IPS DF 4.7 (cell line): ENCODE measurements at regions not wholly inside any gene's neighbourhood (a gene's known extent, or its start where the extent isn't known, plus 50 kb on each side); places are given as distances from the start of the nearest gene placed in this dataset.

Experiments used
- DNase-seq: peaks from one replicate; pipeline ENCODE4 v3.0.0-alpha.2; 2013; ENCODE audit warnings: low spot score; ENCODE audit errors: extremely low read depth

- DNase-seq = no peak
These were observed 57.9 kb upstream of the SLC5A9 start for GRCh38 chr1:48164571-48164970.

GRCh38 chr1:48160486-48161132 lies 61.9 kb upstream of the SLC5A9 start:
- no peak for DNase-seq

- DNase-seq = no peak
These were observed 83.2 kb upstream of the SLC5A9 start for GRCh38 chr1:48139275-48139674.

GRCh38 chr1:48127735-48128685 lies 94.5 kb upstream of the SLC5A9 start:
- no peak for DNase-seq

GRCh38 chr1:48123647-48124046 lies 98.9 kb upstream of the SLC5A9 start:
- no peak for DNase-seq

- no peak for DNase-seq
These were observed 100.6 kb upstream of the SLC5A9 start for GRCh38 chr1:48121955-48122354.

- no peak for DNase-seq
These were observed 101.9 kb upstream of the SLC5A9 start for GRCh38 chr1:48120621-48121020.

GRCh38 chr1:48115835-48116234 lies 106.7 kb upstream of the SLC5A9 start:
- no peak for DNase-seq

- no peak for DNase-seq
These were observed 107.7 kb upstream of the SLC5A9 start for GRCh38 chr1:48114596-48115382.

GRCh38 chr1:48109390-48110013 lies 112.3 kb upstream of the TRABD2B start:
- DNase-seq = peak; percentile 64

GRCh38 chr1:48107516-48107915 lies 110.3 kb upstream of the TRABD2B start:
- no peak for DNase-seq

GRCh38 chr1:48106049-48106448 lies 108.9 kb upstream of the TRABD2B start:
- no peak for DNase-seq

GRCh38 chr1:48105165-48105564 lies 108.0 kb upstream of the TRABD2B start:
- DNase-seq = no peak

GRCh38 chr1:48103495-48103894 lies 106.3 kb upstream of the TRABD2B start:
- no peak for DNase-seq

- no peak for DNase-seq
These were observed 105.6 kb upstream of the TRABD2B start for GRCh38 chr1:48102766-48103165.

- no peak for DNase-seq
These were observed 102.0 kb upstream of the TRABD2B start for GRCh38 chr1:48099072-48099773.

GRCh38 chr1:48093696-48094528 lies 96.7 kb upstream of the TRABD2B start:
- peak; percentile 60 for DNase-seq

- DNase-seq = no peak
These were observed 96.0 kb upstream of the TRABD2B start for GRCh38 chr1:48093147-48093546.

- DNase-seq = no peak
These were observed 95.2 kb upstream of the TRABD2B start for GRCh38 chr1:48092401-48092800.

GRCh38 chr1:48089356-48089891 lies 92.2 kb upstream of the TRABD2B start:
- no peak for DNase-seq
